Activated CD4-positive, alpha-beta memory T cell treated with anti-CD3 and anti-CD28 coated beads, Interleukin-2, amount 10 ng/mL, durations not matched to agents 7 days and 5 days (primary cell): ENCODE measurements at regions not wholly inside any gene's neighbourhood (a gene's known extent, or its start where the extent isn't known, plus 50 kb on each side); places are given as distances from the start of the nearest gene placed in this dataset.

Experiments
- CTCF ChIA-PET: fragments of 350-600 bp; sonication (Branson Sonifier 250); formaldehyde crosslinking; loops from one replicate; lab custom pipeline; 2021; ENCODE audit warnings: antibody characterized with exemption, inconsistent platforms; lab: Charles Lee
- POLR2A ChIA-PET: fragments of 350-600 bp; sonication (Branson Sonifier 250); formaldehyde crosslinking; loops from one replicate; lab custom pipeline; 2021; ENCODE audit warnings: antibody characterized with exemption; lab: Charles Lee
- DNase-seq: peaks from one replicate; pipeline ENCODE4 v3.0.0-alpha.2; 2020
- H3K27ac Mint-ChIP-seq: one replicate; pipeline ENCODE4 v1.8.0; 2021; ENCODE audit warnings: mild to moderate bottlenecking, mixed read lengths
- H3K27me3 Mint-ChIP-seq: one replicate; pipeline ENCODE4 v1.8.0; 2021; ENCODE audit warnings: mixed read lengths
- H3K36me3 Mint-ChIP-seq: one replicate; pipeline ENCODE4 v1.8.0; 2021; ENCODE audit warnings: low read depth, mixed read lengths
- H3K4me1 Mint-ChIP-seq: one replicate; pipeline ENCODE4 v1.8.0; 2021; ENCODE audit warnings: mixed read lengths
- H3K4me3 Mint-ChIP-seq: one replicate; pipeline ENCODE4 v1.8.0; 2021; ENCODE audit warnings: mild to moderate bottlenecking, mixed read lengths
- H3K9me3 Mint-ChIP-seq: one replicate; pipeline ENCODE4 v1.8.0; 2021; ENCODE audit warnings: mixed read lengths

DNA sequence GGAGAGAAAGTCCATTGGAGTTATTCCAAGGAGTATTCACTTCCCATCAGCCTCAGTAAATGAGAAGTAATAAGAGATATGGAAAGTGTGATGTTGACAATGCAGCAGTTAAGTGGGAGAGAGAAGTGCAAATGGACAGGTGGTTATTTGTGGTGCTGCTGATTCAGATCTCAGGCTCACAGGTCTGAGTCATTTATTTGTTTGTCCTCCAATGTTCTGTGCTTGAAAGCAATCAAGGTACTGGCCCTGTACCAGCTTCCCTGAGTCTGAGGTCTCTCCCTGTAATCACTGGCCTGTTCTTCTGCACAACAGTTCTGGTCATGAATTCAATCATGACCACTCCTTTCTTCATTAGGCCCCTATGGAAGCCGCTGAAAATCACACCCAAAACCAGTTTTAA lies 827.7 kb downstream of the MAFB start:
- Mint-ChIP-seq H3K4me1 (no peaks in the 10 kb centered on the region), H3K27ac (no peak overlapping the region), H3K27me3 (no peaks in the 10 kb centered on the region), H3K36me3 (no peaks in the 10 kb centered on the region), H3K9me3 (peaks cover 3% of the 10 kb centered on the region), H3K4me3 (no peak overlapping the region)
- CTCF ChIA-PET: no interaction called here
- POLR2A ChIA-PET: no interaction called here
- DNase-seq: no peak

DNA sequence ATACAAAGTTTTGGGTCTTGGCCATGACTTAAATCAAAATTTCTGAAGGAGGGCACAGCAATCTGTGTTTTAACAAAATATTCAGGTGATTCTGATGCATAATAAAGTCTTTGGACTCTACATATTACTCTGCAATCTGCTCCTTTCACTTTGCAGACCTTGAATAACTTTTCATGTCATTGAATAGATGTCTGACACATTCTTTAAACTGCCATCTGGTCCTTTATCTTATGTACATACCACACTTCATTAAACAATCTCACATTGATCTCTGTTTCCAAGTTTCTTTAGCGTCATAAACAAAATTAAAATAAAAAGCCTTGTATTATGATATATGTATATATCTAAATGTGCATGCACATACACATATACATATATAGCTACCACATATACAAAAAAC lies 831.2 kb downstream of the MAFB start:
- H3K27ac Mint-ChIP-seq: no peak overlapping the region
- no peak overlapping the region for H3K4me3 Mint-ChIP-seq
- no peaks in the 10 kb centered on the region for H3K4me1 Mint-ChIP-seq
- H3K9me3 Mint-ChIP-seq: peaks cover 3% of the 10 kb centered on the region
- H3K36me3 Mint-ChIP-seq: no peaks in the 10 kb centered on the region
- DNase-seq: no peak
- POLR2A ChIA-PET: no interaction called here
- CTCF ChIA-PET: no interaction called here
- H3K27me3 Mint-ChIP-seq: no peaks in the 10 kb centered on the region

DNA sequence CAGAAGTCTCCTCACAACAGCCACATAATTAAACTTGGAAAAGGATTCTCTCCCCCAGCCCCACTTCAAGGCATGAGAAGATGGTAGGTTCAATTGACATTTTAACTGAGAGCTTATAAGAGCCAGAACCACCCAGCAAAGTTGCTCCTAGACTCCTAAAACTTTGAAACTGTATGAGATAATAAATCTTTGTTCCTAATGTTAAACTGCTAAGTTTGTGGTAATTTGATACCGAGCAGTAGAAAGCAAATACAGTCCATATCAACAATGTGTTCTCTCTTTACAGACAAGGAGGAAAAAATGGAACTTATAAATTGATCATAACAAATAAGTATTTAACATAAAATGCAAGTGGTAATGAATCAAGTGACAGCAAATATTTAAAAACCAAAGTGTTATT lies 831.8 kb downstream of the MAFB start:
- no peaks in the 10 kb centered on the region for H3K4me1 Mint-ChIP-seq
- H3K9me3 Mint-ChIP-seq: peaks cover 3% of the 10 kb centered on the region
- ChIA-PET CTCF (no interaction called here), POLR2A (no interaction called here)
- no peaks in the 10 kb centered on the region for H3K36me3 Mint-ChIP-seq
- no peak overlapping the region for H3K4me3 Mint-ChIP-seq
- no peak for DNase-seq
- H3K27me3 Mint-ChIP-seq: no peaks in the 10 kb centered on the region
- H3K27ac Mint-ChIP-seq: no peak overlapping the region

DNA sequence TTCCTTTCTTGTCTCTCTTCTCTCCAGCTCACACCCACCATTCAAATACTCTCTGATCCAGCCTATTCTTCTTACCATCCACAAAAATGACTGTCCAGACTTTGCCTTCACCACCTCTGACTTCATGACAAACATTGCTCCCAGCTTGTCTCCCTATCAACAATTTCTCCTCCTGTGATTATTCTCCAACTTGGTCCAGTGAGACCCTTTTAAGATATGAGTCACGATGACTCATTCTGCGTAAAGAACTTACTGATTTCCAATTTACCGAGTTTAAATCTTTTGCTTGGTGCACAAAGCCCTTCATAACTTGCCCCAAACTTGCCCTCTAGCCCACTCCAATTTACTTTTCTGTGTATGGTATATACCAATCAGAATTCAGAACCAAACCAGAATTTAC lies 833.2 kb downstream of the MAFB start:
- ChIA-PET CTCF (no interaction called here), POLR2A (no interaction called here)
- DNase-seq: no peak
- H3K36me3 Mint-ChIP-seq: no peaks in the 10 kb centered on the region
- H3K4me3 Mint-ChIP-seq: no peak overlapping the region
- H3K27ac Mint-ChIP-seq: no peak overlapping the region
- no peaks in the 10 kb centered on the region for H3K27me3 Mint-ChIP-seq
- peaks cover 3% of the 10 kb centered on the region for H3K9me3 Mint-ChIP-seq
- H3K4me1 Mint-ChIP-seq: no peaks in the 10 kb centered on the region

DNA sequence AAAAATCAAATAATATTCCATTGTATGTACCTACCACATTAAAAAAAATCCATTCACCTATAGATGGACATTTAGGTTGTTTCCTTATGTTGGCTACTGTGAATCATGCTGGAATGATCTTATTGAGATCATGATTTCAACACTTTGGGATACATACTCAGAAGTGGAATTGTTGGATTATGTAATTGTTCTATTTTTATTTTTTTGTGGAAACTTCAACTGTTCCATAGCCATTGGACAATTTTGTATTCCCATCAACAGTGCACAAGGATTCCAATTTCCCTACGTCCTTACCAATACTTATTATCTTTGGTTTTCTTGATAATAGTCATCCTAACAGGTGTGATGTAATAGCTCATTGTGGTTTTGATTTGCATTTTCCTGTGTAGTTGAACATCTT lies 834.0 kb downstream of the MAFB start:
- H3K27me3 Mint-ChIP-seq: no peaks in the 10 kb centered on the region
- H3K4me1 Mint-ChIP-seq: no peaks in the 10 kb centered on the region
- no peak overlapping the region for H3K4me3 Mint-ChIP-seq
- no peak for DNase-seq
- POLR2A ChIA-PET: no interaction called here
- H3K36me3 Mint-ChIP-seq: no peaks in the 10 kb centered on the region
- CTCF ChIA-PET: no interaction called here
- peaks cover 3% of the 10 kb centered on the region for H3K9me3 Mint-ChIP-seq
- H3K27ac Mint-ChIP-seq: no peak overlapping the region

DNA sequence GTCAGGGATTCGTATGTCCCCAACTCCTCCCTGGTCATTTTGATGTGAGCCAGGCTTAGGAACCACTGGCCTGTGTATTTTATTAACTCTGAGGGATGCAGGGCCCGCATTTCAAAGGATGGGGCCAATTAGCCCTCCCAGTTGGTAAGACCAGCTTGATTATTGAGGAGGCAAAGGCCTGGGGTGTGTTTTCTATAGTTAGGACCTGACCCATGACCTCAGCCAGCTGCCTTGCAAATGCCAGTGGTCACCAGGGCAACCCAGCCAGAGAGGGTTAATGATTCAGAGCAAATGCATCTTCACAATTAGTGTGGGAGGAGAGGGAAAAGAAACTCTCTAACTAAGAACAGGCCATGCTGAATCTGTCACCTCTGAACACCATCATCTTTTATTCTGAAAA lies 835.4 kb downstream of the MAFB start:
- Mint-ChIP-seq H3K4me1 (no peaks in the 10 kb centered on the region), H3K27ac (no peak overlapping the region), H3K27me3 (no peaks in the 10 kb centered on the region), H3K36me3 (no peaks in the 10 kb centered on the region), H3K4me3 (no peak overlapping the region), H3K9me3 (peaks cover 2% of the 10 kb centered on the region)
- CTCF ChIA-PET: no interaction called here
- DNase-seq: no peak
- POLR2A ChIA-PET: no interaction called here

DNA sequence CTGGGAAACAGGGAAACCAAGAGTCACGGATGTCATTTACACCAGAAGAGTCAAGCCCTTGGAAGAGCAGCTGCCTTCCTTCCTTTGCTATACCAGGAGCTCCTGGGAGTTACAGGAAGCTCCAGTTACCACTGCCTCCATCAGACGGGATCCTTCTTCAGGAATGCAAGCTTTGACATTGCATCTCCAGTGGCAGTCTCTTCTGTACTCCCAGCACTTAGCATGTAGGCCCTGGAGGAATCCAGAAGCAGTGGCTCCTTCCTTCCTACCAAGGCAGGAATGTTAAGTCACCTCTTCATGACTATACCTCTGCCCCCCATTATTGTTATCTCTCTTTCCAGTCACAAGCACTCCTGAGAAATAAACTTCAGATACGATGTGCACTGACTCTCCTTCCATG lies 836.0 kb downstream of the MAFB start:
- Mint-ChIP-seq H3K36me3 (no peaks in the 10 kb centered on the region), H3K27me3 (no peaks in the 10 kb centered on the region), H3K4me3 (no peak overlapping the region), H3K4me1 (no peaks in the 10 kb centered on the region), H3K9me3 (no peaks in the 10 kb centered on the region), H3K27ac (no peak overlapping the region)
- ChIA-PET POLR2A (no interaction called here), CTCF (no interaction called here)
- no peak for DNase-seq

DNA sequence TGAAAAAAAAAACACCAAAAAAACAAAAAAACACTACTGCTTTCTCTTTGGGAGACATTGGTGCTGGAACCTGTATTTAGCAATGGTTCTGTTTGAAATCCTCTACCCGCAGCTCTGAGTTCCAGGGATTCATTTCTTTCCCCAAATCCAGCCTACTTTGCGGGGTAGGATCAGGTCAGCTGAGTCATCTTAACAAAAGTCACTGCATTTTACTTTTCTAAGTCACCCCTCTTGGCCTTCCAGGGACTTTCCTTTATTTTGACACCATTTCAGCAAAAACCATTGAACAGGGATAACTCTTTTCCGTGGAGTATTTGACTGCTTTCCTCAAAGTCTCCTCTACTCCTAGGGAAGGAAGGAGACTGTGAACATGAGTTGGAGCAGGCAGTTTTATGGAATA lies 837.6 kb downstream of the MAFB start:
- H3K4me1 Mint-ChIP-seq: no peaks in the 10 kb centered on the region
- no peaks in the 10 kb centered on the region for H3K27me3 Mint-ChIP-seq
- no peak overlapping the region for H3K27ac Mint-ChIP-seq
- H3K36me3 Mint-ChIP-seq: no peaks in the 10 kb centered on the region
- ChIA-PET CTCF (no interaction called here), POLR2A (no interaction called here)
- no peak overlapping the region for H3K4me3 Mint-ChIP-seq
- no peaks in the 10 kb centered on the region for H3K9me3 Mint-ChIP-seq
- no peak for DNase-seq

DNA sequence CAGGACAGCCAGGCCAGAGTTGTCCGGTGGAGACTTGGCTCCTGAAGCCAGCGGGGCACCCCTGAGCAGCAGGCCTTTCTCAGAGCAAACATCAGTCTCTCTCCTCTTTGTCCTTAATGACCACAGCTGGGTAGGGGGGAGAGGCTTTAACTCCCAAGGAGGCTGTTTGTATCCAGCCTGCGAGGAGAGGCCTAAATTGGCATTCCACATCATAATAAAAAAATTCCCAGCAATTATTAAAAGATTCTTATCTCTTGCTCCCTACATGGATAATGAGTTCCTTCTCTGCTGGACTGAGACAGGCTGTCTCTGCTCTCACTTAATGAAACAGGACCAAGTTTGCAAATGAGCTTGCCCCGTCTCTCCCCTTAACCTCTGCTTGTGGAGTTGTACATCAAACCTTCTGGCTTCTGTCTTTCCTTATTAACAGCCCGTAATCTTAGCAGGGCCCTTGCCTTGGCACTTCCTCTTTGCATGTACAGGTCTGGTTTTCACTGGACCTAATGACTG lies 838.2 kb downstream of the MAFB start:
- H3K4me1 Mint-ChIP-seq: no peaks in the 10 kb centered on the region
- H3K27me3 Mint-ChIP-seq: no peaks in the 10 kb centered on the region
- no peaks in the 10 kb centered on the region for H3K36me3 Mint-ChIP-seq
- DNase-seq: no peak
- no peak overlapping the region for H3K4me3 Mint-ChIP-seq
- H3K9me3 Mint-ChIP-seq: no peaks in the 10 kb centered on the region
- CTCF ChIA-PET: no interaction called here
- H3K27ac Mint-ChIP-seq: no peak overlapping the region
- POLR2A ChIA-PET: no interaction called here

DNA sequence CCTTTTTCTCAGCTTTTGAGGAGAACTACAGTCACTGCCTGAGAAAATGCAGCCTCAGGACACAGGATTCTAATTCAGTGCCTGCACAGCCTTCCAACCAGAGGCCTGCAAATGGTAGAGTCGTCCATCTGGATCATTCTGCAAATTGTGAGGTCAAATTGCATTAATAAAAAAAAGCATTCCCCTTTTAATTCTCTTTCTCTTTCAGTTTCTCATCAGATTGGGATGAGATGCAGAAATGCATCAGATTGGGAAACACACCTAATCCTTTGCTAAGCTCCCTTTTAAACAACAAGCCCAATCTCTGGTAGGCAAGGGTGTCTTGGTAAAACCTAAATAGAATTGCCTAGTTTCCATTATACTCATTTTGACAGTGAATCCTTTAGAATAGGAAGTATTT lies 838.8 kb downstream of the MAFB start:
- H3K4me3 Mint-ChIP-seq: no peak overlapping the region
- no peaks in the 10 kb centered on the region for H3K27me3 Mint-ChIP-seq
- DNase-seq: no peak
- no peaks in the 10 kb centered on the region for H3K36me3 Mint-ChIP-seq
- H3K4me1 Mint-ChIP-seq: no peaks in the 10 kb centered on the region
- ChIA-PET POLR2A (no interaction called here), CTCF (no interaction called here)
- H3K9me3 Mint-ChIP-seq: no peaks in the 10 kb centered on the region
- H3K27ac Mint-ChIP-seq: no peak overlapping the region

DNA sequence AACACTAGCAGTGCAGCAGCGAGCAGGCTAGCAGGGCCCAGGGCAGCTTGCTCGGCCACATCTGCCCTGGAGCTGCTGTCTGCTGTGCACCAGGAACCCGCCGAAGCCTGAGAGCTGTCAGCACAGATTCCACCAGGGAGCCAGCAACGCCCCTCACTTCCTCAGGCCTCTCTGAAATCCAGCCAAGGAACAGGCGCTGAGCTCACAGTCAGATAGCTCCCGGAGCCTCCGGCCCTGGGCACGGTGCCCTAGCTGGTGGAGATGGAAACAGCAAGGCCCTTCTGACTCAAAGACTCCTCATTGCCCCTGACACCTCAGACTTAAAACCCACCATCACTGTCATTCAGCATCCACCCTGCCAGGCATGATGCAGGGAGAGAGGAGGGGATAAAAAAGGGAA lies 839.4 kb downstream of the MAFB start:
- Mint-ChIP-seq H3K4me3 (no peak overlapping the region), H3K27ac (no peak overlapping the region), H3K4me1 (no peaks in the 10 kb centered on the region), H3K36me3 (no peaks in the 10 kb centered on the region), H3K27me3 (no peaks in the 10 kb centered on the region), H3K9me3 (no peaks in the 10 kb centered on the region)
- ChIA-PET POLR2A (no interaction called here), CTCF (no interaction called here)
- no peak for DNase-seq

DNA sequence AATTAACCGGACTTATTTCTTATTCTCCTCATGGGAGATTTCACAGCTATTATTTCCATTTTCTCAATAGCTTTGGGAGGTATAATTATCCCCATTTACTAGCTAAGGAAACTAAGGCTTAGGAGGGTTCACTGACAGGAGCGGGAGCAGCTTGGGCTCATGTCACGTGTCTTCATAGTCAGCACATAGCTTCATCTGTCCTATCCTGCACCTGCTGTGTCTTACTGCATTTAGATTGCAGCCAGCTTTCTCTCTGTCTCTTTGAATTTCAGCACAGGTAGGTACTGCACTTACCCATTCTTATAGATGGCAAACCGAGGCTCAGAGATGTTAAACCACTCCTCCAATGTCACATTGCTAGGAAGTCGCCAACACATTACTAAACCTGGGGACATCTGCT lies 839.9 kb downstream of the MAFB start:
- Mint-ChIP-seq H3K27me3 (no peaks in the 10 kb centered on the region), H3K4me1 (no peaks in the 10 kb centered on the region), H3K36me3 (no peaks in the 10 kb centered on the region), H3K9me3 (no peaks in the 10 kb centered on the region), H3K27ac (no peak overlapping the region), H3K4me3 (no peak overlapping the region)
- no peak for DNase-seq
- CTCF ChIA-PET: no interaction called here
- POLR2A ChIA-PET: no interaction called here

DNA sequence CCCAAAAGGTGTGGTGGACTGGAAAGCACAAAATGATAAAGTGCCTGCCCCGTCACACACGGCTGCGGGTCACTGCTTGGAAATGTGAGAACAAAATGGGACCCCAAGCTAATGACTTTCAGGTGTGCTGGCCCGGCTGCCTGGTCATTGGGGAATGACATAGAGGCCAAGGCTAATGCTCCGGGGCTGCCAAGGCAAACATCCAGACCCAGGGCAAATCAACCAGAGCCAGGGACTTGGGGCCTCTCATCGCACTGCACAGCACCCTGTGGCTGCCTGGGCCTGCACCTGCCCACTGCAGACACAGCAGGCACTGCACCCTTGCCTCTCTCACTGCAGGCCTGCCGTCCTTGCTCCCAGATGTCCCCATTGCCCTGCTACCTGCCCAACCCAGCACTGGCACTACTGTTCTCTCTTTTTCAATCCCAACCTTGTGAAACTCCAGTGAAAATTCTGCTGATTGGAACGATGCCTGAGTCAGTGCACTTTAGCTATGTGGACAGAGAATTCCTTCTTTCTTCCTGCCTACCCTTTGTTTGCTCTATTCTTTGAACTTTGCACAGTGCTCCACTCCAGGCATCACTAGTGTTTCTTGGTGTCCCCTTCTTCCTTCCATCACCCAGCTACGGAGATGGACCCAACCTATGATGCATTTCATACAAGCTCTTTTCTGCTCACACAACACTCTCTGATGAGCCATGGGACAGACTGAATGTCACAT lies 849.5 kb downstream of the MAFB start:
- Mint-ChIP-seq H3K4me3 (no peak overlapping the region), H3K4me1 (no peaks in the 10 kb centered on the region), H3K36me3 (no peaks in the 10 kb centered on the region), H3K27me3 (no peaks in the 10 kb centered on the region), H3K9me3 (no peaks in the 10 kb centered on the region), H3K27ac (no peak overlapping the region)
- ChIA-PET CTCF (no interaction called here), POLR2A (no interaction called here)
- no peak for DNase-seq

DNA sequence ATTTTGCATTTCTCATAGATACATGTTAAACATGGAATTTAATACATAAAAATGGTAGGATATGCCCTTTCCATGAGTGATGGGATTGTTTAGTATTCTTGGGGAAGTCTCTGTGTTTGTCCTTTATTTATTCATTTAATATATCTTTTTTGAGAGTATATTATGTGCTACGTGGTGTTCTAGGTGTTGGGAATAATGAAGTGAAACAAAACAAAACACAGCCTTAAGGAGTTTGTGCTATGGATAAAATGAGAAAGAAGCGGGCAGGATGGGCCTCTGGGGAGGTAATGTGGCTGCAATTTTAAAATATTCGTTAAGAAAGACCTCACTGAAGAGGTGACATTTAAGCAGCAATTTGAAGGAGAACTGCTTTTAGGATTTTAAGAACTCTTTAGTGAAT lies 851.5 kb downstream of the MAFB start:
- no peak overlapping the region for H3K27ac Mint-ChIP-seq
- DNase-seq: no peak
- H3K36me3 Mint-ChIP-seq: no peaks in the 10 kb centered on the region
- H3K4me1 Mint-ChIP-seq: no peaks in the 10 kb centered on the region
- ChIA-PET CTCF (no interaction called here), POLR2A (no interaction called here)
- no peaks in the 10 kb centered on the region for H3K27me3 Mint-ChIP-seq
- no peaks in the 10 kb centered on the region for H3K9me3 Mint-ChIP-seq
- H3K4me3 Mint-ChIP-seq: no peak overlapping the region
